Forelimb muscle (tissue), 1 donor: ENCODE measurements at regions not wholly inside any gene's neighbourhood (a gene's known extent, or its start where the extent isn't known, plus 50 kb on each side); places are given as distances from the start of the nearest gene placed in this dataset.
"Not testable (repeated sequence)": the region's sequence is repeated elsewhere in the genome, so short reads cannot be mapped to it uniquely, and the experiment has no call there.

ENCODE experiments used
- DNase-seq: peaks from one replicate; pipeline ENCODE4 v3.0.0-alpha.2; 2013; ENCODE audit warnings: low read depth

- DNase-seq: no peak
Observed at GRCh38 chr1:95668165-95668564, 434.2 kb downstream of the RWDD3 start.

GRCh38 chr1:95669638-95670037, 435.6 kb downstream of the RWDD3 start:
- DNase-seq: not testable (repeated sequence)

- no peak for DNase-seq
Observed at GRCh38 chr1:95671098-95671497, 437.1 kb downstream of the RWDD3 start.

- DNase-seq: no peak
Observed at GRCh38 chr1:95679262-95679661, 445.3 kb downstream of the RWDD3 start.

GRCh38 chr1:95685081-95685480, 451.1 kb downstream of the RWDD3 start:
- no peak for DNase-seq

- DNase-seq: no peak
Observed at GRCh38 chr1:95686217-95686616, 452.2 kb downstream of the RWDD3 start.

- DNase-seq: no peak
Observed at GRCh38 chr1:95699149-95699953, 465.3 kb downstream of the RWDD3 start.

GRCh38 chr1:95701450-95702173, 467.6 kb downstream of the RWDD3 start:
- DNase-seq: no peak

- no peak for DNase-seq
Observed at GRCh38 chr1:95703046-95703445, 469.0 kb downstream of the RWDD3 start.

- DNase-seq: no peak
Observed at GRCh38 chr1:95716097-95716496, 482.1 kb downstream of the RWDD3 start.

GRCh38 chr1:95716550-95716949, 482.5 kb downstream of the RWDD3 start:
- DNase-seq: no peak

- no peak for DNase-seq
Observed at GRCh38 chr1:95723346-95723745, 489.3 kb downstream of the RWDD3 start.

- DNase-seq: no peak
Observed at GRCh38 chr1:95728841-95729240, 494.8 kb downstream of the RWDD3 start.

- DNase-seq: no peak
Observed at GRCh38 chr1:95730986-95731385, 497.0 kb downstream of the RWDD3 start.

- DNase-seq: no peak
Observed at GRCh38 chr1:95731466-95731865, 497.5 kb downstream of the RWDD3 start.

GRCh38 chr1:95733031-95733430, 499.0 kb downstream of the RWDD3 start:
- DNase-seq: no peak

GRCh38 chr1:95733671-95734070, 499.7 kb downstream of the RWDD3 start:
- no peak for DNase-seq

GRCh38 chr1:95734560-95734959, 500.6 kb downstream of the RWDD3 start:
- no peak for DNase-seq

GRCh38 chr1:95742591-95743089, 508.6 kb downstream of the RWDD3 start:
- DNase-seq: no peak

- DNase-seq: no peak
Observed at GRCh38 chr1:95744731-95745130, 510.7 kb downstream of the RWDD3 start.

- no peak for DNase-seq
Observed at GRCh38 chr1:95752515-95753381, 518.7 kb downstream of the RWDD3 start.
